Memory B cell (primary cell): ENCODE measurements at regions not wholly inside any gene's neighbourhood (a gene's known extent, or its start where the extent isn't known, plus 50 kb on each side); places are given as distances from the start of the nearest gene placed in this dataset.
"Not testable (repeated sequence)": the region's sequence is repeated elsewhere in the genome, so short reads cannot be mapped to it uniquely, and the experiment has no call there.

Source experiments
- ATAC-seq: fragments of 150-1000 bp; cut with Tn5 transposase; 2 replicates; pipeline ENCODE4 v1.10.0; 2021; ENCODE audit warnings: low read depth, mild to moderate bottlenecking, moderate library complexity
- DNase-seq, 2 donors: peaks; one replicate each; pipeline ENCODE4 v3.0.0; 2022; ENCODE audit warnings: low spot score in 2 of 2
- H3K27ac Mint-ChIP-seq: one replicate; pipeline ENCODE4 v1.8.0; 2022; ENCODE audit warnings: mild to moderate bottlenecking, moderate library complexity, mixed read lengths
- H3K27me3 Mint-ChIP-seq: one replicate; pipeline ENCODE4 v1.8.0; 2022; ENCODE audit warnings: mixed read lengths
- H3K36me3 Mint-ChIP-seq: one replicate; pipeline ENCODE4 v1.8.0; 2022; ENCODE audit warnings: mild to moderate bottlenecking, mixed read lengths
- H3K4me1 Mint-ChIP-seq: one replicate; pipeline ENCODE4 v1.8.0; 2022; ENCODE audit warnings: mixed read lengths
- H3K4me3 Mint-ChIP-seq: one replicate; pipeline ENCODE4 v1.8.0; 2022; ENCODE audit warnings: mild to moderate bottlenecking, moderate library complexity, mixed read lengths
- H3K9me3 Mint-ChIP-seq: one replicate; pipeline ENCODE4 v1.8.0; 2022; ENCODE audit warnings: mixed read lengths

- Mint-ChIP-seq H3K4me3 (no peak overlapping the region), H3K36me3 (no peaks in the 10 kb centered on the region), H3K27ac (no peak overlapping the region), H3K4me1 (no peaks in the 10 kb centered on the region), H3K9me3 (peaks cover 4% of the 10 kb centered on the region), H3K27me3 (peaks cover 4% of the 10 kb centered on the region)
- ATAC-seq: no peak
- no peak for DNase-seq
These were observed 113.7 kb downstream of the WNT7A start for GRCh38 chr3:13766128-13766527.

- Mint-ChIP-seq H3K4me3 (no peak overlapping the region), H3K9me3 (peaks cover 4% of the 10 kb centered on the region), H3K27me3 (peaks cover 5% of the 10 kb centered on the region), H3K27ac (no peak overlapping the region), H3K4me1 (no peaks in the 10 kb centered on the region), H3K36me3 (no peaks in the 10 kb centered on the region)
- DNase-seq (no peak), ATAC-seq (no peak)
These were observed 115.7 kb downstream of the WNT7A start for GRCh38 chr3:13764161-13764560.

GRCh38 chr3:13762906-13763305 lies 117.0 kb downstream of the WNT7A start:
- H3K4me3 Mint-ChIP-seq: no peak overlapping the region
- H3K27me3 Mint-ChIP-seq: peaks cover 8% of the 10 kb centered on the region
- no peak overlapping the region for H3K27ac Mint-ChIP-seq
- no peaks in the 10 kb centered on the region for H3K4me1 Mint-ChIP-seq
- peaks cover 6% of the 10 kb centered on the region for H3K9me3 Mint-ChIP-seq
- DNase-seq (no peak), ATAC-seq (no peak)
- H3K36me3 Mint-ChIP-seq: no peaks in the 10 kb centered on the region

- no peak for DNase-seq
- no peak overlapping the region for H3K27ac Mint-ChIP-seq
- H3K4me3 Mint-ChIP-seq: no peak overlapping the region
These were observed 129.1 kb downstream of the WNT7A start for GRCh38 chr3:13750731-13751130.

GRCh38 chr3:13750215-13750614 lies 129.7 kb downstream of the WNT7A start:
- Mint-ChIP-seq H3K4me3 (no peak overlapping the region), H3K9me3 (no peaks in the 10 kb centered on the region), H3K27ac (no peak overlapping the region), H3K36me3 (no peaks in the 10 kb centered on the region), H3K4me1 (no peaks in the 10 kb centered on the region), H3K27me3 (peaks cover 18% of the 10 kb centered on the region)
- no peak for DNase-seq
- ATAC-seq: no peak

More at GRCh38 chr3:13750731-13751130, 129.1 kb downstream of the WNT7A start:
- Mint-ChIP-seq H3K36me3 (no peaks in the 10 kb centered on the region), H3K9me3 (peaks cover 2% of the 10 kb centered on the region), H3K27me3 (peaks cover 18% of the 10 kb centered on the region), H3K4me1 (no peaks in the 10 kb centered on the region)
- no peak for ATAC-seq

GRCh38 chr3:13749063-13749764 lies 130.7 kb downstream of the WNT7A start:
- Mint-ChIP-seq H3K4me1 (peaks cover under 1% of the 10 kb centered on the region), H3K27ac (no peak overlapping the region), H3K36me3 (no peaks in the 10 kb centered on the region), H3K4me3 (no peak overlapping the region), H3K27me3 (peaks cover 18% of the 10 kb centered on the region), H3K9me3 (peaks cover under 1% of the 10 kb centered on the region)
- no peak for ATAC-seq
- no peak for DNase-seq

GRCh38 chr3:13748276-13748879 lies 131.5 kb downstream of the WNT7A start:
- DNase-seq (no peak), ATAC-seq (no peak)
- H3K9me3 Mint-ChIP-seq: peaks cover 5% of the 10 kb centered on the region
- peaks cover 2% of the 10 kb centered on the region for H3K4me1 Mint-ChIP-seq
- no peak overlapping the region for H3K4me3 Mint-ChIP-seq
- H3K27me3 Mint-ChIP-seq: peaks cover 20% of the 10 kb centered on the region
- H3K36me3 Mint-ChIP-seq: peaks cover 2% of the 10 kb centered on the region
- H3K27ac Mint-ChIP-seq: no peak overlapping the region

- Mint-ChIP-seq H3K4me3 (no peak overlapping the region), H3K27ac (no peak overlapping the region), H3K9me3 (peaks cover 7% of the 10 kb centered on the region), H3K27me3 (peaks cover 22% of the 10 kb centered on the region), H3K36me3 (peaks cover 2% of the 10 kb centered on the region), H3K4me1 (peaks cover 2% of the 10 kb centered on the region)
- ATAC-seq (no peak), DNase-seq (no peak)
These were observed 132.2 kb downstream of the WNT7A start for GRCh38 chr3:13747627-13748026.

- H3K4me3 Mint-ChIP-seq: no peak overlapping the region
- no peak for DNase-seq
- peaks cover 12% of the 10 kb centered on the region for H3K9me3 Mint-ChIP-seq
- no peak for ATAC-seq
- H3K36me3 Mint-ChIP-seq: peaks cover 2% of the 10 kb centered on the region
- H3K27me3 Mint-ChIP-seq: peaks cover 24% of the 10 kb centered on the region
- H3K4me1 Mint-ChIP-seq: peaks cover 2% of the 10 kb centered on the region
- no peak overlapping the region for H3K27ac Mint-ChIP-seq
These were observed 133.5 kb downstream of the WNT7A start for GRCh38 chr3:13746385-13746784.

GRCh38 chr3:13745636-13746035 lies 134.2 kb downstream of the WNT7A start:
- Mint-ChIP-seq H3K27me3 (peaks cover 28% of the 10 kb centered on the region), H3K27ac (no peak overlapping the region), H3K4me1 (peaks cover 2% of the 10 kb centered on the region), H3K36me3 (peaks cover 2% of the 10 kb centered on the region), H3K4me3 (no peak overlapping the region), H3K9me3 (peaks cover 15% of the 10 kb centered on the region)
- DNase-seq: no peak
- no peak for ATAC-seq

GRCh38 chr3:13740795-13741194 lies 139.1 kb downstream of the WNT7A start:
- peaks cover 2% of the 10 kb centered on the region for H3K36me3 Mint-ChIP-seq
- peaks cover 2% of the 10 kb centered on the region for H3K4me1 Mint-ChIP-seq
- no peak for ATAC-seq
- H3K27me3 Mint-ChIP-seq: peaks cover 12% of the 10 kb centered on the region
- H3K4me3 Mint-ChIP-seq: no peak overlapping the region
- H3K27ac Mint-ChIP-seq: no peak overlapping the region
- peaks cover 25% of the 10 kb centered on the region for H3K9me3 Mint-ChIP-seq
- DNase-seq: no peak

GRCh38 chr3:13733726-13734125 lies 146.1 kb downstream of the WNT7A start:
- not testable (repeated sequence) for H3K27ac Mint-ChIP-seq, H3K4me1 Mint-ChIP-seq, ATAC-seq, DNase-seq, H3K36me3 Mint-ChIP-seq, H3K4me3 Mint-ChIP-seq
- Mint-ChIP-seq H3K27me3 (peaks cover 23% of the 10 kb centered on the region), H3K9me3 (peaks cover 17% of the 10 kb centered on the region)

GRCh38 chr3:13728487-13728886 lies 151.4 kb downstream of the WNT7A start:
- Mint-ChIP-seq H3K9me3 (peaks cover 11% of the 10 kb centered on the region), H3K4me3 (no peak overlapping the region), H3K27ac (no peak overlapping the region), H3K27me3 (peaks cover 19% of the 10 kb centered on the region), H3K36me3 (no peaks in the 10 kb centered on the region), H3K4me1 (no peaks in the 10 kb centered on the region)
- ATAC-seq (no peak), DNase-seq (no peak)

GRCh38 chr3:13727890-13728289 lies 152.0 kb downstream of the WNT7A start:
- DNase-seq (no peak), ATAC-seq (no peak)
- no peaks in the 10 kb centered on the region for H3K36me3 Mint-ChIP-seq
- no peak overlapping the region for H3K4me3 Mint-ChIP-seq
- peaks cover 14% of the 10 kb centered on the region for H3K9me3 Mint-ChIP-seq
- no peaks in the 10 kb centered on the region for H3K4me1 Mint-ChIP-seq
- H3K27me3 Mint-ChIP-seq: peaks cover 15% of the 10 kb centered on the region
- no peak overlapping the region for H3K27ac Mint-ChIP-seq
